ENCODE measurements at regions not wholly inside any gene's neighbourhood (a gene's known extent, or its start where the extent isn't known, plus 50 kb on each side); places are given as distances from the start of the nearest gene placed in this dataset.

DNA sequence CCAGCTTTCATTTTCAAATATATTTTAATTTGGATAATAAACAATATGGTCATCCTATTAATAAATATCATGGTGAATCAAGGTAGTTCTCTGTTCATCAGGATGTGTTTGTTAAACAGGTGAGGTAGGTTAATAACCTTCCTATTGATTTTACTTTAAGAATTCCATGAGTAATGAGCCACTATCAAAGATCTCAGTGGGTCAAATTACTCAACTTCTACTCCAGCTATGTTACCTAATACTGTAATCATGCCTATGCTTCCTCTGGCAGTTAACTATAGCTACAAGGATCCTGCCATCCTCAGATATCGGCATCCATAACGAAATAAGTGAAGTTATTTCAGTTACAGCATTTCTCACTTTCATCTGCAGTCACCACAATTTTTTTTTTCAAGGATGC, 289.6 kb upstream of the SLC8A1 start:
- no peak for TF ChIP-seq CTCF (conservative IDR thresholded peaks at IDR 0.05)

DNA sequence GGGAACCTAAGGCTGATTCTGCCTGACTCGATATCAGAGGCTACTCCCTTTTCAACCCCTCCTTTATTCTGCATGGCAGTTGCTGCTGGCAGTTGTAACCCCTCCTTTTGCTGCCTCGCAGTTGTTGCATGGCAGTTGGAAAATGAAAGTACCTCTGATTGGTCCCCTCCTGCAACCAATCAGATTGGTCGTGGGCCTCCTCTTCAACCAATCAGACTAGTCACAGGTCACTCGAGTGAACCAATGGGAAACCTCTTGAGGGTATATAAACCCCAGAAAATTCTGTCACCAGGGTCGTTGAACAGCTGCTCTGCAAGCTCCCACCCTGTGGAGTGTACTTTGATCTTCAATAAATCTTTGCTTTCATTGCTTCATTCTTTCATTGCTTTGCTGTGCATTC, 294.3 kb upstream of the SLC8A1 start:
- Mint-ChIP-seq H3K4me1 (ENCODE audit: unreplicated experiment) (no peaks in the 10 kb centered on the region), H3K27me3 (no peaks in the 10 kb centered on the region), H3K4me3 (no peak overlapping the region), H3K36me3 (no peaks in the 10 kb centered on the region), H3K9me3 (no peaks in the 10 kb centered on the region), H3K27ac (no peak overlapping the region)
- no peak for TF ChIP-seq CTCF (conservative IDR thresholded peaks at IDR 0.05)
- no peak for DNase-seq (ENCODE audit: extremely low spot score, unreplicated experiment)

More for the DNA sequence above, 289.6 kb upstream of the SLC8A1 start:
- Mint-ChIP-seq H3K27ac (no peak overlapping the region), H3K9me3 (no peaks in the 10 kb centered on the region), H3K4me3 (no peak overlapping the region), H3K4me1 (ENCODE audit: unreplicated experiment) (peaks cover 6% of the 10 kb centered on the region), H3K36me3 (no peaks in the 10 kb centered on the region), H3K27me3 (no peaks in the 10 kb centered on the region)
- DNase-seq (ENCODE audit: extremely low spot score, unreplicated experiment) = no peak

DNA sequence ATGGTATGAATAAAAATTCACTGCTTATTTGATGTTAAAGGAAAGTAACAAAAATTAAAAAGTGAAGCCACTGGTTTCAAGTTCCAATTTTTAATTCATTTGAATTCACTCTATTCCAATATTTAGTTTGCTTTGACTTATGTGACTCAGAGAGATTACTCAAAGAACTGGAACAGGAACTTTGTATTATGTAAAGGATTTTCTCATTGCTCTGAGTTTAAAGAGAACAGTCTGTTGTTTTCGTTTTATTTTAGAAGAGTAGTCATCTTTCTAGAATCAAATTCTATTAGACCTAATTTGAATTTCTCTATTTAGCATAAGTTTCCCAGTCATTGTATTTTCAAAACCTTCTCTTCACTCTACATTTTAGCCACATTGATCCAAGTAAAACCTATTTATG, 300.1 kb upstream of the SLC8A1 start:
- Mint-ChIP-seq H3K36me3 (no peaks in the 10 kb centered on the region), H3K4me1 (ENCODE audit: unreplicated experiment) (no peaks in the 10 kb centered on the region), H3K9me3 (no peaks in the 10 kb centered on the region), H3K27me3 (no peaks in the 10 kb centered on the region), H3K27ac (no peak overlapping the region), H3K4me3 (no peak overlapping the region)
- no peak for DNase-seq (ENCODE audit: extremely low spot score, unreplicated experiment)
- TF ChIP-seq CTCF (conservative IDR thresholded peaks at IDR 0.05) = no peak

- Mint-ChIP-seq H3K9me3 (no peaks in the 10 kb centered on the region), H3K4me3 (no peak overlapping the region), H3K36me3 (no peaks in the 10 kb centered on the region), H3K4me1 (ENCODE audit: unreplicated experiment) (no peaks in the 10 kb centered on the region), H3K27ac (no peak overlapping the region), H3K27me3 (no peaks in the 10 kb centered on the region)
- no peak for DNase-seq (ENCODE audit: extremely low spot score, unreplicated experiment)
- no peak for TF ChIP-seq CTCF (conservative IDR thresholded peaks at IDR 0.05)
These were observed 300.9 kb upstream of the SLC8A1 start for GRCh38 chr2:40752796-40753195.

DNA sequence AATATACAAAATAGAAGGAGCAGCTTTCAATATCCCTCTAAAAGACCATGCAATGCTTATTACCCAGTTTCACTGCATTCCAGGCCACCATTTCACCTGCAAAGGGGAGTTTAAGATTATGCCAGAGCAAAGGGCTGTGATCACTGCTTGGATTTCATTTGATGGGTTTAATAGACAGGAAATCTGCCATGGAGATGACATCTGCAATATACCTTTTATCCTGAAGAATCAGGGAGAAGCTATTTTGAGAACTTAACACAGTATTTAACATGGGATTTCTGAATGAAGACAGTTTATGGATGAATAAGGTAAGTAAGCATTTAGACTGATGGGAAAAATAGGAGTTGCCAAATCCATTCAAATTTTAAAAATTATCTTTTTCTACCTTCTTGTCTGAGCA, 303.0 kb upstream of the SLC8A1 start:
- TF ChIP-seq CTCF (conservative IDR thresholded peaks at IDR 0.05) = no peak
- Mint-ChIP-seq H3K27ac (no peak overlapping the region), H3K27me3 (no peaks in the 10 kb centered on the region), H3K36me3 (no peaks in the 10 kb centered on the region), H3K4me3 (no peak overlapping the region), H3K9me3 (no peaks in the 10 kb centered on the region), H3K4me1 (ENCODE audit: unreplicated experiment) (no peaks in the 10 kb centered on the region)
- no peak for DNase-seq (ENCODE audit: extremely low spot score, unreplicated experiment)

All from type B pancreatic cell (in vitro differentiated cells).